WERI-Rb-1 (cell line): ENCODE measurements at regions not wholly inside any gene's neighbourhood (a gene's known extent, or its start where the extent isn't known, plus 50 kb on each side); places are given as distances from the start of the nearest gene placed in this dataset.

Experiments used
- DNase-seq: peaks from one replicate; pipeline ENCODE4 v3.0.0-alpha.2; 2020
- H3K27ac ChIP-seq: fragments of 250-450 bp; sonication (Bioruptor Pico); 2 replicates; pipeline ENCODE4 v1.5.1; 2020; ENCODE audit warnings: mild to moderate bottlenecking, moderate library complexity
- H3K27me3 ChIP-seq: fragments of 250-450 bp; sonication (Bioruptor Pico); 2 replicates; pipeline ENCODE4 v1.5.1; 2021; ENCODE audit warnings: mild to moderate bottlenecking, low read depth, moderate library complexity; ENCODE audit not compliant: insufficient read depth, severe bottlenecking
- H3K36me3 ChIP-seq: fragments of 250-450 bp; sonication (Bioruptor Pico); 2 replicates; pipeline ENCODE4 v1.5.1; 2020; ENCODE audit warnings: mild to moderate bottlenecking, moderate library complexity
- H3K4me3 ChIP-seq: 2 replicates; pipeline ENCODE4 v1.5.1; 2011; ENCODE audit warnings: low read depth, mild to moderate bottlenecking, control low read depth, low read length
- H3K9me3 ChIP-seq: fragments of 250-450 bp; sonication (Bioruptor Pico); 2 replicates; pipeline ENCODE4 v1.5.1; 2021; ENCODE audit warnings: mild to moderate bottlenecking, moderate library complexity; ENCODE audit not compliant: severe bottlenecking
- CTCF ChIP-seq: IDR thresholded peaks from 2 replicates; pipeline ENCODE4 v1.5.1; 2011; ENCODE audit warnings: low read depth, mild to moderate bottlenecking, control low read depth, inconsistent platforms, low read length

- no peaks in the 10 kb centered on the region for H3K36me3 ChIP-seq
- no peak overlapping the region for H3K27ac ChIP-seq
- no peak for DNase-seq
- H3K9me3 ChIP-seq: no peaks in the 10 kb centered on the region
- H3K27me3 ChIP-seq: no peaks in the 10 kb centered on the region
- H3K4me3 ChIP-seq: no peak overlapping the region
- TF ChIP-seq CTCF: no peak
Observed at GRCh38 chr10:45209888-45210287, 105.5 kb downstream of the OR13A1 start.

GRCh38 chr10:45211576-45211975 is 103.8 kb downstream of the OR13A1 start:
- Histone ChIP-seq H3K27me3 (no peaks in the 10 kb centered on the region), H3K4me3 (no peak overlapping the region), H3K9me3 (no peaks in the 10 kb centered on the region), H3K36me3 (no peaks in the 10 kb centered on the region), H3K27ac (no peak overlapping the region)
- TF ChIP-seq CTCF: no peak
- no peak for DNase-seq

GRCh38 chr10:45219416-45219815 is 96.0 kb downstream of the OR13A1 start:
- H3K4me3 ChIP-seq: no peak overlapping the region
- no peak for TF ChIP-seq CTCF
- no peaks in the 10 kb centered on the region for H3K36me3 ChIP-seq
- DNase-seq: no peak
- no peaks in the 10 kb centered on the region for H3K27me3 ChIP-seq
- no peaks in the 10 kb centered on the region for H3K9me3 ChIP-seq
- H3K27ac ChIP-seq: no peak overlapping the region

GRCh38 chr10:45220931-45221330 is 94.5 kb downstream of the OR13A1 start:
- no peak for DNase-seq
- no peaks in the 10 kb centered on the region for H3K27me3 ChIP-seq
- no peak for TF ChIP-seq CTCF
- H3K4me3 ChIP-seq: no peak overlapping the region
- H3K27ac ChIP-seq: no peak overlapping the region
- no peaks in the 10 kb centered on the region for H3K36me3 ChIP-seq
- H3K9me3 ChIP-seq: no peaks in the 10 kb centered on the region

GRCh38 chr10:45224219-45224841 is 91.1 kb downstream of the OR13A1 start:
- TF ChIP-seq CTCF: no peak
- Histone ChIP-seq H3K4me3 (no peak overlapping the region), H3K36me3 (no peaks in the 10 kb centered on the region), H3K27ac (no peak overlapping the region), H3K9me3 (no peaks in the 10 kb centered on the region), H3K27me3 (no peaks in the 10 kb centered on the region)
- DNase-seq: no peak

GRCh38 chr10:45227042-45227441 is 88.4 kb downstream of the OR13A1 start:
- no peak overlapping the region for H3K27ac ChIP-seq
- TF ChIP-seq CTCF: no peak
- H3K36me3 ChIP-seq: no peaks in the 10 kb centered on the region
- no peaks in the 10 kb centered on the region for H3K27me3 ChIP-seq
- no peak for DNase-seq
- H3K9me3 ChIP-seq: peaks cover 5% of the 10 kb centered on the region
- no peak overlapping the region for H3K4me3 ChIP-seq
